Lower leg skin (tissue), 4 donors: ENCODE measurements at regions not wholly inside any gene's neighbourhood (a gene's known extent, or its start where the extent isn't known, plus 50 kb on each side); places are given as distances from the start of the nearest gene placed in this dataset.
"Not testable (repeated sequence)": the region's sequence is repeated elsewhere in the genome, so short reads cannot be mapped to it uniquely, and the experiment has no call there.

Experiments used
- DNase-seq, 2 donors: peaks; one replicate each; pipeline ENCODE4 v3.0.0-alpha.2; 2019; ENCODE audit warnings: low spot score in 2 of 2
- H3K4me3 ChIP-seq: fragments of 200-600 bp; sonication (generic); 2 replicates; pipeline ENCODE4 v1.5.1; 2017; ENCODE audit warnings: mild to moderate bottlenecking, low read depth; ENCODE audit not compliant: poor library complexity, severe bottlenecking
- CTCF ChIP-seq, 3 donors: fragments of 450-650 bp; IDR thresholded peaks; one replicate each; pipeline ENCODE4 v1.5.1; 2016; ENCODE audit warnings: antibody characterized with exemption in 3 of 3, mild to moderate bottlenecking in 3 of 3, moderate library complexity in 2 of 3
- POLR2A ChIP-seq, 2 donors: fragments of 450-650 bp; IDR thresholded peaks; one replicate each; pipeline ENCODE4 v1.6.1; 2016 to 2017; ENCODE audit warnings: antibody characterized with exemption in 2 of 2, mild to moderate bottlenecking in 1 of 2, moderate library complexity in 1 of 2
- WGBS, 2 donors: methylation state at CpG; one replicate each; pipeline ENCODE4 v1.1.5; 2018; 5-methylcytosine and 5-hydroxymethylcytosine counted together
- intact Hi-C: fragments of 100-400 bp; cut with DNase I; formaldehyde crosslinking; loops from one replicate; pipeline ENCODE4 v1.15.0; 2023; ENCODE audit warnings: low total_unique reads

GRCh38 chr6:133779916-133780695 lies 108.8 kb upstream of the TCF21 start:
- no peak for DNase-seq
- TF ChIP-seq POLR2A (IDR thresholded peaks at IDR 0.05) (no peak), CTCF (IDR thresholded peaks at IDR 0.05) (no peak)
- 69 to 73% methylated on average over 2 of the region's 2 CpGs for WGBS, 2 donors
- intact Hi-C loops = no loop called here
- no peak overlapping the region for H3K4me3 ChIP-seq

GRCh38 chr6:133786016-133786415 lies 102.9 kb upstream of the TCF21 start:
- 82 to 84% methylated on average over 2 of the region's 2 CpGs for WGBS, 2 donors
- no peak for TF ChIP-seq CTCF (IDR thresholded peaks at IDR 0.05)
- TF ChIP-seq POLR2A (IDR thresholded peaks at IDR 0.05) = no peak
- DNase-seq = no peak
- intact Hi-C loops = no loop called here
- H3K4me3 ChIP-seq = no peak overlapping the region

- intact Hi-C loops = no loop called here
- no peak for DNase-seq
- TF ChIP-seq CTCF (IDR thresholded peaks at IDR 0.05) (no peak), POLR2A (IDR thresholded peaks at IDR 0.05) (no peak)
- WGBS, 2 donors = 77 to 83% methylated on average over 3 of the region's 3 CpGs
- no peak overlapping the region for H3K4me3 ChIP-seq
Measured at GRCh38 chr6:133787122-133787521, 101.8 kb upstream of the TCF21 start.

GRCh38 chr6:133787859-133788505 lies 100.9 kb upstream of the TCF21 start:
- DNase-seq = no peak
- intact Hi-C loops = no loop called here
- 79 to 83% methylated on average over 4 of the region's 4 CpGs for WGBS, 2 donors
- H3K4me3 ChIP-seq = no peak overlapping the region
- TF ChIP-seq POLR2A (IDR thresholded peaks at IDR 0.05) (no peak), CTCF (IDR thresholded peaks at IDR 0.05) (no peak)

- intact Hi-C loops = no loop called here
- 85% methylated on average over 3 of the region's 3 CpGs for WGBS, 2 donors
- TF ChIP-seq CTCF (IDR thresholded peaks at IDR 0.05) = no peak
- no peak for TF ChIP-seq POLR2A (IDR thresholded peaks at IDR 0.05)
- no peak overlapping the region for H3K4me3 ChIP-seq
- no peak for DNase-seq
Measured at GRCh38 chr6:133788556-133788955, 100.4 kb upstream of the TCF21 start.

- H3K4me3 ChIP-seq, intact Hi-C loops, DNase-seq: not testable (repeated sequence)
- WGBS, 2 donors = 90% methylated on average over 1 of the region's 1 CpG
Measured at GRCh38 chr6:133789449-133789848, 99.5 kb upstream of the TCF21 start.

GRCh38 chr6:133790756-133791155 lies 98.2 kb upstream of the TCF21 start:
- intact Hi-C loops, H3K4me3 ChIP-seq, DNase-seq: not testable (repeated sequence)

GRCh38 chr6:133795051-133795450 lies 93.9 kb upstream of the TCF21 start:
- DNase-seq, H3K4me3 ChIP-seq, intact Hi-C loops: not testable (repeated sequence)
- WGBS, 2 donors = 55 to 64% methylated on average over 2 of the region's 2 CpGs
